Fibroblast of lung (primary cell): ENCODE measurements at regions not wholly inside any gene's neighbourhood (a gene's known extent, or its start where the extent isn't known, plus 50 kb on each side); places are given as distances from the start of the nearest gene placed in this dataset.

Experiments
- DNase-seq, 2 donors: peaks; one replicate each; pipeline versions ENCODE4 v3.0.0 to v3.0.0-alpha.2; 2010; ENCODE audit warnings: low read depth in 2 of 2
- H2AFZ ChIP-seq: 2 replicates; pipeline ENCODE4 v1.5.1; 2012; ENCODE audit warnings: low read length, control low read depth, inconsistent platforms
- H3K27ac ChIP-seq: 2 replicates; pipeline ENCODE4 v1.5.1; 2011; ENCODE audit warnings: low read length, control low read depth; ENCODE audit not compliant: insufficient read depth
- H3K27me3 ChIP-seq: 2 replicates; pipeline ENCODE4 v1.5.1; 2011; ENCODE audit warnings: mild to moderate bottlenecking, low read length; ENCODE audit not compliant: control insufficient read depth, insufficient read depth
- H3K36me3 ChIP-seq: 2 replicates; pipeline ENCODE4 v1.5.1; 2011; ENCODE audit warnings: low read length; ENCODE audit not compliant: control insufficient read depth, insufficient read depth
- H3K4me1 ChIP-seq: 2 replicates; pipeline ENCODE4 v1.5.1; 2011; ENCODE audit warnings: low read length; ENCODE audit not compliant: control insufficient read depth, insufficient read depth; ENCODE audit errors: extremely low read depth
- H3K4me2 ChIP-seq: 2 replicates; pipeline ENCODE4 v1.5.1; 2011; ENCODE audit warnings: low read length, control low read depth; ENCODE audit not compliant: insufficient read depth; ENCODE audit errors: extremely low read depth
- H3K4me3 ChIP-seq, 4 experiments: fragments of 200-600 bp in 1 of 4; sonication (generic) in 1 of 4; replicated peaks in 1 of 4; 2 replicates each; pipeline ENCODE4 v1.5.1; 2011 to 2016; ENCODE audit warnings: low read length in 4 of 4, low read depth in 3 of 4, mild to moderate bottlenecking in 3 of 4, control low read depth in 2 of 4, inconsistent platforms in 1 of 4, mixed read lengths in 1 of 4; ENCODE audit not compliant: insufficient read depth in 1 of 4; ENCODE audit errors: control extremely low read depth in 1 of 4
- H3K79me2 ChIP-seq: 2 replicates; pipeline ENCODE4 v1.5.1; 2012; ENCODE audit warnings: mild to moderate bottlenecking, low read length, inconsistent platforms; ENCODE audit not compliant: control insufficient read depth, insufficient read depth
- H3K9ac ChIP-seq: 2 replicates; pipeline ENCODE4 v1.5.1; 2011; ENCODE audit warnings: mild to moderate bottlenecking, low read length, control low read depth; ENCODE audit not compliant: insufficient read depth
- H3K9me3 ChIP-seq: 2 replicates; pipeline ENCODE4 v1.5.1; 2012; ENCODE audit warnings: low read depth, low read length; ENCODE audit not compliant: control insufficient read depth, insufficient read depth
- H4K20me1 ChIP-seq: 2 replicates; pipeline ENCODE4 v1.5.1; 2011; ENCODE audit warnings: low read length; ENCODE audit not compliant: control insufficient read depth, insufficient read depth; ENCODE audit errors: extremely low read depth
- CTCF ChIP-seq, 2 donors: IDR thresholded peaks in 1 of 2; conservative IDR thresholded peaks in 1 of 2; 1 replicate in 1 of 2; 2 replicates in 1 of 2; pipeline ENCODE4 v1.5.1; 2011 to 2012; ENCODE audit warnings: low read length in 2 of 2, control low read depth in 1 of 2, inconsistent platforms in 1 of 2, low read depth in 1 of 2, mild to moderate bottlenecking in 1 of 2
- EZH2 ChIP-seq: IDR thresholded peaks from 2 replicates; pipeline ENCODE4 v1.5.1; 2012; ENCODE audit warnings: low read length, control low read depth, mild to moderate bottlenecking; ENCODE audit errors: missing control alignments

GRCh38 chr15:25947323-25948314 lies 84.5 kb upstream of the ATP10A start:
- no peaks in the 10 kb centered on the region for H3K27me3 ChIP-seq
- H3K27ac ChIP-seq, result no peak overlapping the region
- H3K4me2 ChIP-seq, result no peak overlapping the region
- DNase-seq, result peak in 1 of 2 donors; percentile 28
- no peaks in the 10 kb centered on the region for H3K9me3 ChIP-seq
- H2AFZ ChIP-seq, result no peak overlapping the region
- no peak overlapping the region for H3K4me3 ChIP-seq
- H3K9ac ChIP-seq, result no peak overlapping the region
- H3K79me2 ChIP-seq, result no peaks in the 10 kb centered on the region
- no peak for TF ChIP-seq EZH2
- no peaks in the 10 kb centered on the region for H3K4me1 ChIP-seq
- H3K36me3 ChIP-seq, result no peaks in the 10 kb centered on the region
- no peaks in the 10 kb centered on the region for H4K20me1 ChIP-seq

- H2AFZ ChIP-seq, result peak overlapping the region; percentile 62
- no peak overlapping the region for H3K27ac ChIP-seq
- H3K9me3 ChIP-seq, result no peaks in the 10 kb centered on the region
- no peaks in the 10 kb centered on the region for H4K20me1 ChIP-seq
- no peak for DNase-seq
- no peaks in the 10 kb centered on the region for H3K4me1 ChIP-seq
- H3K4me2 ChIP-seq, result no peak overlapping the region
- H3K36me3 ChIP-seq, result no peaks in the 10 kb centered on the region
- H3K9ac ChIP-seq, result no peak overlapping the region
- H3K27me3 ChIP-seq, result no peaks in the 10 kb centered on the region
- TF ChIP-seq CTCF (conservative IDR thresholded peaks at IDR 0.05 in 1 of 2, IDR thresholded peaks at IDR 0.05 in 1 of 2; ENCODE audit: low read depth in 1 of 2, low read length in 2 of 2), result no peak
- TF ChIP-seq EZH2, result no peak
- H3K4me3 ChIP-seq, result no peak overlapping the region
- H3K79me2 ChIP-seq, result no peaks in the 10 kb centered on the region
Measured at GRCh38 chr15:25946241-25946805, 83.2 kb upstream of the ATP10A start.

GRCh38 chr15:25944386-25944785 lies 81.3 kb upstream of the ATP10A start:
- H3K27me3 ChIP-seq, result no peaks in the 10 kb centered on the region
- no peak for DNase-seq
- H2AFZ ChIP-seq, result no peak overlapping the region
- no peak overlapping the region for H3K4me2 ChIP-seq
- H3K27ac ChIP-seq, result no peak overlapping the region
- H3K79me2 ChIP-seq, result no peaks in the 10 kb centered on the region
- H3K4me1 ChIP-seq, result no peaks in the 10 kb centered on the region
- no peaks in the 10 kb centered on the region for H3K36me3 ChIP-seq
- H3K4me3 ChIP-seq, result no peak overlapping the region
- TF ChIP-seq EZH2 (no peak), CTCF (conservative IDR thresholded peaks at IDR 0.05 in 1 of 2, IDR thresholded peaks at IDR 0.05 in 1 of 2; ENCODE audit: low read depth in 1 of 2, low read length in 2 of 2) (no peak)
- H4K20me1 ChIP-seq, result no peaks in the 10 kb centered on the region
- no peaks in the 10 kb centered on the region for H3K9me3 ChIP-seq
- no peak overlapping the region for H3K9ac ChIP-seq
